Gastroesophageal sphincter (tissue), 4 donors: ENCODE measurements at regions not wholly inside any gene's neighbourhood (a gene's known extent, or its start where the extent isn't known, plus 50 kb on each side); places are given as distances from the start of the nearest gene placed in this dataset.

Experiments used
- ATAC-seq: fragments of 150-250 bp; one replicate; pipeline ENCODE4 v1.9.1; 2016; ENCODE audit warnings: mild to moderate bottlenecking, moderate library complexity
- H3K27ac ChIP-seq, 4 donors: fragments of 200-600 bp; sonication (generic) in 3 of 4; 1 replicate in 3 of 4; 2 replicates in 1 of 4; pipeline ENCODE4 v1.5.1; 2016 to 2019
- H3K27me3 ChIP-seq: fragments of 200-600 bp; sonication (generic); one replicate; pipeline ENCODE4 v1.5.1; 2019
- H3K36me3 ChIP-seq, 2 donors: fragments of 200-600 bp; sonication (generic); one replicate each; pipeline ENCODE4 v1.5.1; 2019; ENCODE audit warnings: control low read depth in 1 of 2
- H3K4me1 ChIP-seq, 3 donors: fragments of 200-600 bp; sonication (generic); 1 replicate in 2 of 3; 2 replicates in 1 of 3; pipeline ENCODE4 v1.5.1; 2016 to 2019; ENCODE audit warnings: control low read depth in 2 of 3
- H3K4me3 ChIP-seq, 2 donors: fragments of 200-600 bp; sonication (generic); one replicate each; pipeline ENCODE4 v1.5.1; 2019; ENCODE audit warnings: mild to moderate bottlenecking in 1 of 2, moderate library complexity in 1 of 2
- H3K9me3 ChIP-seq, 3 donors: fragments of 200-600 bp; sonication (generic); one replicate each; pipeline ENCODE4 v1.5.1; 2017 to 2019; ENCODE audit warnings: control low read depth in 2 of 3
- EP300 ChIP-seq: sonication (generic); formaldehyde crosslinking; IDR thresholded peaks from one replicate; pipeline ENCODE4 v1.6.1; 2017; ENCODE audit warnings: antibody characterized with exemption, mild to moderate bottlenecking
- POLR2A ChIP-seq, 2 donors: fragments of 450-650 bp; IDR thresholded peaks; one replicate each; pipeline ENCODE4 v1.6.1; 2017; ENCODE audit warnings: antibody characterized with exemption in 2 of 2, mild to moderate bottlenecking in 2 of 2, moderate library complexity in 1 of 2
- POLR2AphosphoS5 ChIP-seq: sonication (generic); formaldehyde crosslinking; IDR thresholded peaks from one replicate; pipeline ENCODE4 v1.6.1; 2017; ENCODE audit warnings: antibody characterized with exemption
- WGBS, 2 donors: methylation state at CpG; one replicate each; pipeline ENCODE4 v1.1.5; 2018; ENCODE audit warnings: low coverage in 1 of 2; 5-methylcytosine and 5-hydroxymethylcytosine counted together
- TF ChIP-seq, protein P1 (sequence below), 4 experiments: fragments of 200-600 bp in 2 of 4; fragments of 450-650 bp in 2 of 4; sonication (generic) in 1 of 4; IDR thresholded peaks; one replicate each; pipeline ENCODE4 v1.5.1; 2017 to 2019; ENCODE audit warnings: antibody characterized with exemption in 4 of 4, mild to moderate bottlenecking in 2 of 4, moderate library complexity in 2 of 4

DNA sequence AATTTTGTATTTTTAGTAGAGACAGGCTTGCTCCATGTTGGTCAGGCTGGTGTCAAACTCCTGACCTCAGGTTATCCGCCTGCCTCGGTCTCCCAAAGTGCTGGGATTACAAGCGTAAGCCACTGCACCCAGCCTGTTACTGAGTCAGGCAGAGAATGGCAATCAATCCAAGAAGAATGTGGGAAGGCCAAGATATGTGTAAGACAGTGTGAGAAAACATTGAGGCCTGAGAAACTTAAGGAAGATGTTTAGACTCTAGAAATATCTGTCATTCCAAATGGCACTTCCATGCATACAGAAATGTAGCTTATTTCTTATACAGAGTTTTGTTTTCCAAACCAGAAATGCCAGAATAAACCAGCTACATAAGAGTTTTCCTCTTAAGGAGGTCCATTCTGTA lies 248.5 kb downstream of the ETS1 start:
- ATAC-seq, result no peak
- Histone ChIP-seq H3K4me1 (peaks cover 0 to 23% (median 5%) of the 10 kb centered on the region in 3 donors), H3K27ac (no peak overlapping the region), H3K27me3 (no peaks in the 10 kb centered on the region), H3K36me3 (no peaks in the 10 kb centered on the region), H3K4me3 (no peak overlapping the region), H3K9me3 (no peaks in the 10 kb centered on the region)
- WGBS, 2 donors, result 100% methylated on average over 2 of the region's 3 CpGs; no CpG with 5 or more reads in 1 of the 2 donors
- TF ChIP-seq POLR2AphosphoS5 (no peak), POLR2A (IDR thresholded peaks at IDR 0.05) (no peak), EP300 (no peak)
- TF ChIP-seq, protein P1, sequence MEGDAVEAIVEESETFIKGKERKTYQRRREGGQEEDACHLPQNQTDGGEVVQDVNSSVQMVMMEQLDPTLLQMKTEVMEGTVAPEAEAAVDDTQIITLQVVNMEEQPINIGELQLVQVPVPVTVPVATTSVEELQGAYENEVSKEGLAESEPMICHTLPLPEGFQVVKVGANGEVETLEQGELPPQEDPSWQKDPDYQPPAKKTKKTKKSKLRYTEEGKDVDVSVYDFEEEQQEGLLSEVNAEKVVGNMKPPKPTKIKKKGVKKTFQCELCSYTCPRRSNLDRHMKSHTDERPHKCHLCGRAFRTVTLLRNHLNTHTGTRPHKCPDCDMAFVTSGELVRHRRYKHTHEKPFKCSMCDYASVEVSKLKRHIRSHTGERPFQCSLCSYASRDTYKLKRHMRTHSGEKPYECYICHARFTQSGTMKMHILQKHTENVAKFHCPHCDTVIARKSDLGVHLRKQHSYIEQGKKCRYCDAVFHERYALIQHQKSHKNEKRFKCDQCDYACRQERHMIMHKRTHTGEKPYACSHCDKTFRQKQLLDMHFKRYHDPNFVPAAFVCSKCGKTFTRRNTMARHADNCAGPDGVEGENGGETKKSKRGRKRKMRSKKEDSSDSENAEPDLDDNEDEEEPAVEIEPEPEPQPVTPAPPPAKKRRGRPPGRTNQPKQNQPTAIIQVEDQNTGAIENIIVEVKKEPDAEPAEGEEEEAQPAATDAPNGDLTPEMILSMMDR (IDR thresholded peaks at IDR 0.05), result no peak

DNA sequence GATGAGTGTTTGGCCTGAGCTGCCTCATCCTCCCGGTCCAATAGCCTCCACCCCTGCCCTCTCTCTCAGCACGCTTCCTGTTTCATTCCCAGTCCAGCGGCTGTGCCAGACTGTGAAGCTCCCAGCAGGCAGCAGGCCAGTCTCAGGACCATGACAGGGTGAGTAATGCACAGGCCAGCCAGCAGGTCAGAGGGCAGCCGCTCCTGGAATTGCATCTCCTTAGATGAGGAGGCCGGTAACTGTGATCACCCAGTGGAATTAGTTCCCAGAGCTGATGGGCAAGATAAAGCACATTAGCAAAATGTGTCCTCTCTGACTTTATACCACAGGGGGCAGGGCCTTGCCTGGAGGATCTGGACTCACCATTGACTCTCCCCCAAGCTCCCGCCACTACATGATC lies 251.2 kb downstream of the ETS1 start:
- 80% methylated on average over 1 of the region's 6 CpGs; no CpG with 5 or more reads in 1 of the 2 donors for WGBS, 2 donors
- Histone ChIP-seq H3K36me3 (no peaks in the 10 kb centered on the region), H3K4me1 (peaks cover 0 to 9% (median 0%) of the 10 kb centered on the region in 3 donors), H3K27me3 (no peaks in the 10 kb centered on the region), H3K9me3 (no peaks in the 10 kb centered on the region), H3K27ac (peak overlapping the region in 3 of 4 donors; percentile 8 to 57 (median 41)), H3K4me3 (no peak overlapping the region)
- TF ChIP-seq EP300, result no peak
- ATAC-seq, result peak; percentile 68

DNA sequence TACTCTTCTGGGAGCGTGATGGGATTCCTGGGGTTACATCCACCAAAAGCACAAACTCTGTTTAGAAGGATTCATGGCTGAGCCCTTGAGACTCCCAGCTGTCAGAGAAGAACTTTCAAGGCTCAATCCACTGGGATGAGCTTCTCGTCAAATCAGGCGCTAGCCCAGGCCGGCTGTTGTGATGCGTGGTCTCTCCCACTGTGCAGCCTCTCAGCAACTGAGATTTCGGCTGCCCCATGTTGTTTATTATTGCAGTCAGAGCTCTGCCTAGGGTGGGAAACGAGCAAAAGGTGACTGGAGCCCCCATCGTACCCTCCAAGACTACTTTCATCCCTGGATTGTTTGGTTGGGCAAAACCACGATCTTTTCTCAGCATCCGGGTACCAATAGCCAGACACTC lies 251.6 kb downstream of the ETS1 start:
- Histone ChIP-seq H3K9me3 (no peaks in the 10 kb centered on the region), H3K4me3 (no peak overlapping the region), H3K4me1 (peaks cover 0 to 9% (median 0%) of the 10 kb centered on the region in 3 donors), H3K36me3 (no peaks in the 10 kb centered on the region), H3K27me3 (no peaks in the 10 kb centered on the region), H3K27ac (peak overlapping the region in 3 of 4 donors; percentile 8 to 59 (median 41))
- WGBS, 2 donors, result 73 to 78% methylated on average over 3 of the region's 10 CpGs
- TF ChIP-seq EP300 (no peak), POLR2AphosphoS5 (no peak), POLR2A (IDR thresholded peaks at IDR 0.05) (no peak)
- TF ChIP-seq, protein P1 (IDR thresholded peaks at IDR 0.05), result no peak
- no peak for ATAC-seq

DNA sequence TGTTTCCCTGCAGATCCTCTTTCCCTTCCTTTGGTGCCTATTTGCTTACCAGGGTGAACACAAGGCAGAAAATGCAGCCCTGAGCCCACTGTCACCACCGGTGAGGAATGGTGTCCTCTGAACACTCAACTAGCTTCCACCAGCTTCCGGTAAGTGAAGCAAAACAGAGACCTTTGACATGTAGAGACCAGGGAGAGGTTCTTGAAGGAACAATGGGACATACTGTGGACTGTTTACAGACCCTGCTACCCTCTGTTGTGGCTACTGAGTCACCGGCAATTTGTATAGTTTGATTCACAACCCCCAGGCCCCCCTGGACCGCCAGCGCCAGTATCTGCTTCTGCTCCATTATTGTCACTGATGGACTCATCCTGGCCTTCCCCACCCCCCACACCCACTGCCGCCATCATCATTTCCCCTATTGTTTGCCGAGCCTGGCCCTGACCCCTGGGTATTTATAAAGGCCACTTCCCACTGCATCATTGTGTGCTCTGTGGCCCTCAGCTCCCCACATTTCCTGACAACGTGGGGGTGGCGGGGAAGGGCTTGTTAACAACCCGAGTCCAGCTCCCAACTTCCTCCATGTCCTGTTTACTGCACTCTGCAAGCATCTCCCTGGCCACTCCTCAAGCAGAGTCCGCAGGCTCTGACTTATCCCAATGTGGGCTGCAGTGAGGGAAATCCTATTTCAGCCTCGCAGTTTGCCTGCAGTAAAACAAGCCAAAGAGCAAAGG lies 252.9 kb downstream of the ETS1 start:
- Histone ChIP-seq H3K36me3 (no peaks in the 10 kb centered on the region), H3K4me3 (no peak overlapping the region), H3K4me1 (peaks cover 0 to 9% (median 0%) of the 10 kb centered on the region in 3 donors), H3K27me3 (no peaks in the 10 kb centered on the region), H3K27ac (peak overlapping the region in 3 of 4 donors; percentile 10 to 57 (median 35)), H3K9me3 (no peaks in the 10 kb centered on the region)
- WGBS, 2 donors, result 61 to 62% methylated on average over 7 to 8 of the region's 12 CpGs
- TF ChIP-seq EP300, result no peak
- peak; percentile 8 for TF ChIP-seq POLR2AphosphoS5
- ATAC-seq, result peak; percentile 61

DNA sequence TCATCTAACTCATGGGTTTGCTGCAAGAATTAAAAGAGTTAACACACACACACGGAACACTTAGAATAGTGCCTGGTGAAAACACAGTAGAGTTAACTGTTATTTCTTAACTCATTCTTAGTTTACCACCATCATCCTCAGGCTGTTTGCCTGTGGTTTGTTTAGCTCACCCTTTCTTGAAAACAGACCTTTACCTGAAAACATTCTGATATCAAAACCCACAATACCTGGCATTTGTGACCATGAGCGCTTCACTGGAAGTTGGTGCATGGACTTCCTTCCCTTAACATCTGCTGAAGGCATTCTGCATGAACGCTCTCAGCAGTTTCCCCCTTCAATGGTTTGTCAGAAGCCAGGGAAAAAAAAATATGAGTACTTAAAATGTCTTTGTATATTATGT lies 256.0 kb downstream of the ETS1 start:
- 54 to 60% methylated on average over 3 of the region's 3 CpGs for WGBS, 2 donors
- TF ChIP-seq EP300 (no peak), POLR2A (IDR thresholded peaks at IDR 0.05) (no peak), POLR2AphosphoS5 (no peak)
- TF ChIP-seq, protein P1 (IDR thresholded peaks at IDR 0.05), result no peak
- Histone ChIP-seq H3K4me1 (peaks cover 0 to 7% (median 0%) of the 10 kb centered on the region in 3 donors), H3K27me3 (no peaks in the 10 kb centered on the region), H3K4me3 (no peak overlapping the region), H3K36me3 (no peaks in the 10 kb centered on the region), H3K9me3 (no peaks in the 10 kb centered on the region), H3K27ac (no peak overlapping the region)
- ATAC-seq, result no peak

DNA sequence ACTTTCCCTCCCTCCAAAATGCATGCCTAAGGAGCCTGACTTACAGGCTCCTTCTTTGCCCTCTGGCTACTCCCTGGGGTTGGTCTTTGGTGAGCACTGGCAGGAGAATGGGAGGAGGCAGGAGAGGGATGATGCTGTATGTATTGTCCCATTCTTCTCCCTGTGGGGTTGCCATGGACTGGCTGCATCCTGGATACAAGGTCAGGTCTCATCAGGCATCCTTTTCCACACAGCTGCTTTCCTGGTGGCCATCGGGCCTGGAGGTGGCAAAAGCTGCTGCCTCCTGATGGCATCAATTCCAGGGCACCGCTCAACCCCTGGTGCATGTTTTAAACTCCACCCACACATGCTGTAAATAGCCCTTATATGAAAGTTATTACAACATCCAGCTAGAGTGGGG lies 257.2 kb downstream of the ETS1 start:
- ATAC-seq, result no peak

More for the DNA sequence above, 257.2 kb downstream of the ETS1 start:
- Histone ChIP-seq H3K4me3 (no peak overlapping the region), H3K9me3 (no peaks in the 10 kb centered on the region), H3K4me1 (no peaks in the 10 kb centered on the region), H3K36me3 (no peaks in the 10 kb centered on the region), H3K27ac (peak overlapping the region in 2 of 4 donors; percentile 10 to 35), H3K27me3 (no peaks in the 10 kb centered on the region)
- 83 to 100% methylated on average over 1 to 2 of the region's 2 CpGs for WGBS, 2 donors
- TF ChIP-seq EP300 (no peak), POLR2AphosphoS5 (no peak), POLR2A (IDR thresholded peaks at IDR 0.05) (no peak)
- TF ChIP-seq, protein P1 (IDR thresholded peaks at IDR 0.05), result no peak
